NOMO-1 (cell line): ENCODE measurements at regions not wholly inside any gene's neighbourhood (a gene's known extent, or its start where the extent isn't known, plus 50 kb on each side); places are given as distances from the start of the nearest gene placed in this dataset.
"Not testable (repeated sequence)": the region's sequence is repeated elsewhere in the genome, so short reads cannot be mapped to it uniquely, and the experiment has no call there.

Experiments used
- DNase-seq, 2 experiments: peaks; one replicate each; lab custom pipeline; 2025; ENCODE audit not compliant: unreplicated experiment in 2 of 2; lab: John Stamatoyannopoulos, UW

DNA sequence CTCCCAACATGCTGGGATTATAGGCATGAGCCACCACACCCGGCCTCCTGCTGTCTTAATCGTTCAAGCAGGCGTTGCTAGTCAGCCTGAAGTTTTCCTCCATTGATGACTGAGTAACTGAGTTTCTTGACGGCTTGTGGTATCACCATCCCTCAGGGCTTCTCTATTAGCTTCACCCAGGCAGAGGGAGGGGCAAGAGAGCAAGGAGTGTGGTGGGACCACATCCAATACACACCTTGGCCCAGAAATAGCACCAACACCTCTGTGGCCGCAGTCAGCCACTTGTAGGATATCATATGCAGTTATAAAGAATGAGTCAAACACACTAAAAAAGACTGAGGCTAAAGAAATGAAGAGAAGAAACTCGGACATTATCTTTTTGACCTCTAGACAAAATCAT is 1009.4 kb upstream of the CELF4 start:
- no peak for DNase-seq

GRCh38 chr18:38572554-38573111 is 1007.0 kb upstream of the CELF4 start:
- DNase-seq = no peak

GRCh38 chr18:38571651-38572050 is 1006.1 kb upstream of the CELF4 start:
- no peak for DNase-seq

GRCh38 chr18:38565513-38565912 is 999.9 kb upstream of the CELF4 start:
- no peak for DNase-seq

- no peak for DNase-seq
These were observed 997.9 kb upstream of the CELF4 start for GRCh38 chr18:38563396-38563980.

- DNase-seq = no peak
These were observed 991.4 kb upstream of the CELF4 start for GRCh38 chr18:38557006-38557405.

DNA sequence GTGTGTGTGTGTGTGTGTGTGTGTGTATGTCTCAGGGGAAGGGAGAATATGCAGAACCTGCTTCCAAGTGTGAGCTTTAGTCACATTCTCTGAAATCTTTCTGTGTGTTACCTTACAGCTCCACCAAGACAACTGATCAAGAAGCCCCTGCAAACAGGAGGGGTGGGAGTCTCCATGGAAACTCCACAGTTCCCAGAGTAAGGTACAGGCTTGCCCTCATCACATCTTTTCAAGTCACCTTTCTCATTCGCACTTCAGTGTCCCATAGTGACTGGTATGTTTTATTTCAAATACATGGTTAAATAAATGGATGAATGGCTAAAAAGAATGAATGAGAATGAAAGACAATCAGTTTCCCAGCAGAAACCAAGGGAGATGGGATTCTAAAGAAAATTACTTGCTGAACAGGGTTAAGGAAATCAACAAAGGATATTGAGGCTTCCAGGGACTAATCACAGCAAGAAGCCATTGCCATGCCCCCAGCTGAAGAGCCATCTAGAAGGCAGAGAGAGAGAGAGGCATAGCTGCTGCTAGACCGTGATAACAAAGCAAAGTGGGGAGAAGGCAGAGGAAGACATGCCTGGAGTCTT is 987.2 kb upstream of the CELF4 start:
- DNase-seq = no peak

DNA sequence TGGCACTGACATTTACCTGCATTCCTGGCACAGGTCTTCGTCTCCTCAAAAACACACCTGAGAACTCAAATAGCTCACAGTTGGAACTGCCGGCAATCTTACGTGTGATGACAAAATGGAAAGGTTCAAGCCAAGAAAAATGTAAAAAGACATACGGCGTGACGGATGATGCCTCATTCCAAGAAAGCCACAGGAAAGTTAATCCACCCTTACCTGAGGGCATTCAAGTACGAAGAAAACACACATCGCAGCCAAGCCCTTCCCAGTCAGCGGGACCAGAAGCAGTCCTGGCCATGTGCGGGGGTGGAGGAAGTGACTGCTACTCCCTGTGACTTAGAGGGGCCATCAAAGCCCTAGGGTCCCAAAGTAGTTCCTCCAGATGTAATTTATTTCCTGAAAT is 986.3 kb upstream of the CELF4 start:
- no peak for DNase-seq

GRCh38 chr18:38545071-38545470 is 979.5 kb upstream of the CELF4 start:
- no peak for DNase-seq

DNA sequence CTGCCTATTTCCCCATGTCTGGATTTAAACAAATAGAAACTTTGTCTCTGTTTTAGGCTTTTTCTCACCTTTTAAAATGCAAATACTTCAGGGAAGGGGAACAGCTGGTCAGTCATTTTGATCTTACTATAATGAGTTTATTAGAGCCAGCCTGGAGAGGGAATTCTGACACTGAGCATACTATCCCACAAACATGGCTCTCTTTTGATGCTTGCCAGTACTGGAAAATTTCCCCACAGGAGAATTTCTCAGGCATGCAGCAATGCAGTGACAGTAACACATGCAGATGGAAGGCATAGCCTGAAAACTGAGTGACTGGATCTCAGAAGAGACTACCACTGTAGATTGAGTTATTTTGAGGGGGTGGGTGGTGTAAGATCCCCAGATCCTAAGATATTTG is 974.3 kb upstream of the CELF4 start:
- no peak for DNase-seq

GRCh38 chr18:38539371-38539770 is 973.8 kb upstream of the CELF4 start:
- no peak for DNase-seq

DNA sequence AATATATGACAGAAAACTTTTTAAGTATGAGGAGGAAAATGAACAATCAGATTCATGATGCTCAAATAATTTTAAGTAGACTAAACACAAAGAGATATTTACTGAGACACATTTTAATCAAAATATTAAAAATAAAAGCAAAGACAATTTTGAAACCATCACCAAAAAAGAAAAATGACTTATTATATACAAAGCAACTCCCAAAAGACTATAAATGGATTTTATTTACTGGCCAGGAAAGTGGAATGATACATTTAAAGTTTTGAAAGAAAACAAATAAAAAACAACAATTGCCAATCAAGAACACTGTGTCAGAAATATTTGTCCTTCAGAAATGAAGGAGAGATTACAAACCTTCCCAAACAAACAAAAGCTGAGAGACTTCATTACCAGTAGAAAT is 968.5 kb upstream of the CELF4 start:
- DNase-seq = no peak

- no peak for DNase-seq
These were observed 961.3 kb upstream of the CELF4 start for GRCh38 chr18:38526922-38527321.

GRCh38 chr18:38525039-38525438 is 959.4 kb upstream of the CELF4 start:
- DNase-seq = no peak

DNA sequence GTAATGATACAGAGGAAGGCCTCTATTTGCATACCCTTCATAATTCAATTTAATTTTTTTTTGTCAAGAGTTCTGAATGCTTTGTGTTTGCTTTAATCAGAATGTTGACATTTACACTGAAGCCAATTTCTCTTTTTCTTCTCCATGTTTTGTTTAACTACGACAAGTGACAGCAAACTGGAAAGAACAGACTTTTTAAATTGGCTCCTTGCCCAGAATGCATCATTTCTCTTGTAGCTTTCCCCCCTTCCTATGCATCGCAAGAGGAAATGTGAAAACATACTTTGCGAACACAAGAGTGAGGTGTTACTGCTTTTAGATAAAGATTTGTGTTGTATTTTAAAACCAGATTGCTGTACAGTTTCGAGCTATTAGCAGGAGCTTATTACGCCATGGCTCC is 955.2 kb upstream of the CELF4 start:
- DNase-seq = no peak

- no peak for DNase-seq
These were observed 936.9 kb upstream of the CELF4 start for GRCh38 chr18:38502539-38502938.

- no peak for DNase-seq
These were observed 931.7 kb upstream of the CELF4 start for GRCh38 chr18:38497266-38497665.

- no peak for DNase-seq
These were observed 930.7 kb upstream of the CELF4 start for GRCh38 chr18:38496222-38496793.

GRCh38 chr18:38494065-38494464 is 928.5 kb upstream of the CELF4 start:
- DNase-seq = no peak

DNA sequence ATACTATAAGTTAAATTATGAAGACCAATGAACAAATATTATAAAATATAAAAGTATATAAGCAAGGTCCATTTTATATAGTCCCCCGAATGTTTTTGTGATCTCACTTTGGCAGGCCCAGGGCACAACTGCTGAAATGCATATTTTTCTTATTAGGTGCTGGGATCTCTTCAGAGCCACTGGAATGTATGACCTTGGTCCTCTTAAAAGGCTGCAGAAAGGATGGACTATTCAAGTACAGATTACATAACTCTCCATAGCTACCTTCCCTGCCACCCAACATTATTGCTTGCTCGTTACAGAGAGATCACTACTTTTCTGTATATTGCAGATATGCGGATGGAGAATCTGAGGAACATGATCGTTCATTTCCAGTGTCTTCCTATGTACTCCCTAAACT is 925.6 kb upstream of the CELF4 start:
- DNase-seq = no peak

- not testable (repeated sequence) for DNase-seq
These were observed 924.1 kb upstream of the CELF4 start for GRCh38 chr18:38489721-38490120.

DNA sequence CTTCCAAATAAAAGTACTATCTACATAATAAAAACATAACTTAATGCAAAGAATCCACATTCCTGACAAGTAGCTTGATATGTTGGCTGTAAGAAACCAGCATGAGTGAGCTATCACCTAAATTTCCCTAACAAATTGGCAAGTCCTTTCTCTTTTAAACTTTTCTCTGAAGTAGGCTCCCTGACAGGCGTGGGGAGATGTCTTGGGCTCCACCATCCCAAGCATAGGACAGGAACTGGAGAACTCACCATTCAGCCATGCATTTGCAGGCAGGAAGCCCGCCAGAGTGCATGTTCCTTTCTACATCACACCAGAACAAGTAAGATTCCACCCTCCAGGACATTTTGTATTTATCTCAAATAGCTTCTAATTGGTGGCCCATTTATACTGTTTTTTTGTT is 921.9 kb upstream of the CELF4 start:
- DNase-seq = no peak
